K562 (cell line): ENCODE measurements at regions not wholly inside any gene's neighbourhood (a gene's known extent, or its start where the extent isn't known, plus 50 kb on each side); places are given as distances from the start of the nearest gene placed in this dataset.

Experiments
- C11orf30 ChIP-seq: fragments of 450-650 bp; IDR thresholded peaks from 2 replicates; pipeline ENCODE4 v1.6.1; 2016; ENCODE audit warnings: low read depth, mild to moderate bottlenecking
- CC2D1A ChIP-seq: fragments of 450-650 bp; IDR thresholded peaks from 2 replicates; pipeline ENCODE4 v1.6.1; 2017; ENCODE audit warnings: mild to moderate bottlenecking
- CEBPB ChIP-seq: fragments of 450-650 bp; IDR thresholded peaks from 2 replicates; pipeline ENCODE4 v1.6.1; 2016; ENCODE audit warnings: missing genetic modification characterization, missing compliant biosample characterization
- ELF2 ChIP-seq: fragments of 250-450 bp; sonication (Bioruptor Pico); IDR thresholded peaks from 2 replicates; pipeline ENCODE4 v1.5.0; 2021; ENCODE audit warnings: mild to moderate bottlenecking
- FOXK2 ChIP-seq, 2 experiments: fragments of 450-650 bp; IDR thresholded peaks in 1 of 2; conservative IDR thresholded peaks in 1 of 2; 2 replicates each; pipeline ENCODE4 v1.6.1; 2016; ENCODE audit warnings: low read depth in 2 of 2, mild to moderate bottlenecking in 1 of 2
- GATAD2A ChIP-seq: fragments of 450-650 bp; IDR thresholded peaks from 2 replicates; pipeline ENCODE4 v1.6.1; 2017
- KDM1A ChIP-seq, 2 experiments: fragments of 450-650 bp; IDR thresholded peaks; 2 replicates each; pipeline ENCODE4 v1.6.1; 2016; ENCODE audit warnings: mild to moderate bottlenecking in 2 of 2
- NEUROD1 ChIP-seq: fragments of 150-350 bp; IDR thresholded peaks from 2 replicates; pipeline ENCODE4 v1.6.1; 2014; ENCODE audit warnings: borderline replicate concordance, low read length, low read depth; ENCODE audit not compliant: partially characterized antibody
- NFRKB ChIP-seq: fragments of 450-650 bp; IDR thresholded peaks from 2 replicates; pipeline ENCODE4 v1.6.1; 2016; ENCODE audit warnings: low read depth
- NR2C1 ChIP-seq, 2 experiments: fragments of 450-650 bp; IDR thresholded peaks; 2 replicates each; pipeline ENCODE4 v1.6.1; 2017; ENCODE audit warnings: mild to moderate bottlenecking in 2 of 2, antibody characterized with exemption in 1 of 2, inconsistent platforms in 1 of 2, missing compliant biosample characterization in 1 of 2, missing genetic modification characterization in 1 of 2
- POU5F1 ChIP-seq: fragments of 150-350 bp; IDR thresholded peaks from 2 replicates; pipeline ENCODE4 v1.6.1; 2014; ENCODE audit warnings: borderline replicate concordance, low read length, low read depth, mild to moderate bottlenecking; ENCODE audit not compliant: partially characterized antibody
- PRPF4 ChIP-seq: fragments of 200-400 bp; formaldehyde crosslinking; IDR thresholded peaks from one replicate; pipeline ENCODE4 v1.6.1; 2017; ENCODE audit warnings: low read length, low read depth, mild to moderate bottlenecking; ENCODE audit not compliant: insufficient read depth, poor library complexity, severe bottlenecking
- RBM14 ChIP-seq: fragments of 200-400 bp; formaldehyde crosslinking; IDR thresholded peaks from 2 replicates; pipeline ENCODE4 v1.6.1; 2018; ENCODE audit warnings: low read depth, mild to moderate bottlenecking, low read length, moderate library complexity, borderline replicate concordance; ENCODE audit not compliant: insufficient read depth
- RNF2 ChIP-seq: sonication (generic); IDR thresholded peaks from 2 replicates; pipeline ENCODE4 v1.6.1; 2016
- SREBF1 ChIP-seq: fragments of 150-350 bp; IDR thresholded peaks from 2 replicates; pipeline ENCODE4 v1.6.1; 2014; ENCODE audit warnings: antibody characterized with exemption, low read depth, low read length, borderline replicate concordance
- SRSF3 ChIP-seq: fragments of 200-400 bp; formaldehyde crosslinking; IDR thresholded peaks from 2 replicates; pipeline ENCODE4 v1.6.1; 2016; ENCODE audit warnings: mild to moderate bottlenecking, low read length, moderate library complexity; ENCODE audit not compliant: insufficient read depth
- ZBTB8A ChIP-seq: fragments of 450-650 bp; IDR thresholded peaks from 2 replicates; pipeline ENCODE4 v1.6.1; 2018; ENCODE audit warnings: mild to moderate bottlenecking, moderate library complexity; ENCODE audit not compliant: partially characterized antibody
- ZEB2 ChIP-seq: fragments of 450-650 bp; IDR thresholded peaks from 2 replicates; pipeline ENCODE4 v1.6.1; 2016
- ZNF23 ChIP-seq: fragments of 250-450 bp; sonication (Bioruptor Pico); IDR thresholded peaks from 2 replicates; pipeline ENCODE4 v1.4.0; 2020; ENCODE audit warnings: mild to moderate bottlenecking
- TF ChIP-seq, protein P1 (sequence below): fragments of 250-450 bp; sonication (Bioruptor Pico); IDR thresholded peaks from 2 replicates; pipeline ENCODE4 v1.4.0; 2020; ENCODE audit warnings: mild to moderate bottlenecking, moderate library complexity
- TF ChIP-seq, protein P2 (sequence below): fragments of 450-650 bp; conservative IDR thresholded peaks from 2 replicates; pipeline ENCODE4 v1.6.1; 2016; ENCODE audit warnings: missing genetic modification characterization, low read depth, mild to moderate bottlenecking, control low read depth, missing compliant biosample characterization
- TF ChIP-seq, protein P3 (sequence below): fragments of 450-650 bp; IDR thresholded peaks from 2 replicates; pipeline ENCODE4 v1.7.0; 2016; ENCODE audit warnings: borderline replicate concordance

DNA sequence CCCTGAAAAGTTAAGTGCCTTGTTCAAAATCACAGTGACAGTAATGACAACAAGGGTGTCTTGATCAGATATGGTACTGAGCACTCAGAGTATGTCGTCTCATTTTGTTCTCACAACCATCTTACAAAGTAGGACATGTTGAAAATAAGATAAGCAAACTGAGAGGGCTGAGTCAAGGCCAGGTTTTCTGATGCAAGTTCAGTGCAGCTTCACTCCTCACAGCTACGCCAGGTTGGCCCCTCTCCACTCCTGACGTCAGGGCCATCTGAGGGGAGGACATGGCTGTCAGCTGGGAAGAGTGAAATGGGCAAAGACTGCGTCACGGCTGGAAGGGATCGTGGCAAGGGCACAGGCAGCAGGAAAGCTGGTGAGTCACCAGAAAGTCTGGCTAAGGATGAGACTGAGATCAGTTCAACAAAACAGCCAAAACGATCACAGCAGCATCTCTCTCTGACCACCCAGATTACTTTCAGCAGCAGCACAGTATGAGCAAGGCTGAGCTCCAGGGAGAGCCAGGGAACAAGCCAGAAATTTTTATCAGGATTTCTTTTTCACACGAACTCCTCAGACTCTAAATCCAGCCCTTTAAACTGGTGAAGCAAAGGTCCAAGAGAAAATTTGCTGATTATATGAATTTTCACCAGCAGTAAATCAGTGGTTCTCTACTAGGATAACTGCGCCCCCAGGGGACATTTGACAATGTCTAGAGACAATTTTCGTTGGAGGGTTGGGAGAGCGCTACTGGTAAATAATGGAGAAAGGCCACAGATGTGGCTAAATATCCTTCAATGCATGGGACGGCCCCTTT lies 297.9 kb upstream of the AMIGO2 start (continued):
- TF ChIP-seq, protein P1, sequence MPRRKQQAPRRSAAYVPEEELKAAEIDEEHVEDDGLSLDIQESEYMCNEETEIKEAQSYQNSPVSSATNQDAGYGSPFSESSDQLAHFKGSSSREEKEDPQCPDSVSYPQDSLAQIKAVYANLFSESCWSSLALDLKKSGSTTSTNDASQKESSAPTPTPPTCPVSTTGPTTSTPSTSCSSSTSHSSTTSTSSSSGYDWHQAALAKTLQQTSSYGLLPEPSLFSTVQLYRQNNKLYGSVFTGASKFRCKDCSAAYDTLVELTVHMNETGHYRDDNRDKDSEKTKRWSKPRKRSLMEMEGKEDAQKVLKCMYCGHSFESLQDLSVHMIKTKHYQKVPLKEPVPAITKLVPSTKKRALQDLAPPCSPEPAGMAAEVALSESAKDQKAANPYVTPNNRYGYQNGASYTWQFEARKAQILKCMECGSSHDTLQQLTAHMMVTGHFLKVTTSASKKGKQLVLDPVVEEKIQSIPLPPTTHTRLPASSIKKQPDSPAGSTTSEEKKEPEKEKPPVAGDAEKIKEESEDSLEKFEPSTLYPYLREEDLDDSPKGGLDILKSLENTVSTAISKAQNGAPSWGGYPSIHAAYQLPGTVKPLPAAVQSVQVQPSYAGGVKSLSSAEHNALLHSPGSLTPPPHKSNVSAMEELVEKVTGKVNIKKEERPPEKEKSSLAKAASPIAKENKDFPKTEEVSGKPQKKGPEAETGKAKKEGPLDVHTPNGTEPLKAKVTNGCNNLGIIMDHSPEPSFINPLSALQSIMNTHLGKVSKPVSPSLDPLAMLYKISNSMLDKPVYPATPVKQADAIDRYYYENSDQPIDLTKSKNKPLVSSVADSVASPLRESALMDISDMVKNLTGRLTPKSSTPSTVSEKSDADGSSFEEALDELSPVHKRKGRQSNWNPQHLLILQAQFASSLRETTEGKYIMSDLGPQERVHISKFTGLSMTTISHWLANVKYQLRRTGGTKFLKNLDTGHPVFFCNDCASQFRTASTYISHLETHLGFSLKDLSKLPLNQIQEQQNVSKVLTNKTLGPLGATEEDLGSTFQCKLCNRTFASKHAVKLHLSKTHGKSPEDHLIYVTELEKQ (CRISPR knock-in tag): no peak
- TF ChIP-seq FOXK2 (conservative IDR thresholded peaks at IDR 0.05 in 1 of 2, IDR thresholded peaks at IDR 0.05 in 1 of 2; ENCODE audit: low read depth in 2 of 2) (peak; percentile 95 to 97), POU5F1 (no peak), RBM14 (no peak), PRPF4 (no peak), CEBPB (tag) (peak; percentile 85), ELF2 (peak; percentile 33; the same call in 1 of the 2 replicates), SREBF1 (no peak), ZBTB8A (no peak), NFRKB (peak; percentile 87; the same call in 1 of the 2 replicates), KDM1A (IDR thresholded peaks at IDR 0.05) (peak; percentile 95 to 96), C11orf30 (peak; percentile 96), NR2C1 (IDR thresholded peaks at IDR 0.05) (no peak), NR2C1 (tag; IDR thresholded peaks at IDR 0.05) (peak; percentile 42; the same call in 1 of the 2 replicates), NEUROD1 (peak; percentile 62), SRSF3 (no peak), RNF2 (peak; percentile 77; the same call in 1 of the 2 replicates), ZNF23 (CRISPR knock-in tag) (no peak), GATAD2A (0 out of 2 replicates have a peak, but pooled peaks have one; percentile 38), ZEB2 (peak; percentile 79; the same call in 1 of the 2 replicates), CC2D1A (0 out of 2 replicates have a peak, but pooled peaks have one; percentile 10)
- TF ChIP-seq, protein P2, sequence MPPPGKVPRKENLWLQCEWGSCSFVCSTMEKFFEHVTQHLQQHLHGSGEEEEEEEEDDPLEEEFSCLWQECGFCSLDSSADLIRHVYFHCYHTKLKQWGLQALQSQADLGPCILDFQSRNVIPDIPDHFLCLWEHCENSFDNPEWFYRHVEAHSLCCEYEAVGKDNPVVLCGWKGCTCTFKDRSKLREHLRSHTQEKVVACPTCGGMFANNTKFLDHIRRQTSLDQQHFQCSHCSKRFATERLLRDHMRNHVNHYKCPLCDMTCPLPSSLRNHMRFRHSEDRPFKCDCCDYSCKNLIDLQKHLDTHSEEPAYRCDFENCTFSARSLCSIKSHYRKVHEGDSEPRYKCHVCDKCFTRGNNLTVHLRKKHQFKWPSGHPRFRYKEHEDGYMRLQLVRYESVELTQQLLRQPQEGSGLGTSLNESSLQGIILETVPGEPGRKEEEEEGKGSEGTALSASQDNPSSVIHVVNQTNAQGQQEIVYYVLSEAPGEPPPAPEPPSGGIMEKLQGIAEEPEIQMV (tag): 0 out of 2 replicates have a peak, but pooled peaks have one; percentile 4
- TF ChIP-seq, protein P3, sequence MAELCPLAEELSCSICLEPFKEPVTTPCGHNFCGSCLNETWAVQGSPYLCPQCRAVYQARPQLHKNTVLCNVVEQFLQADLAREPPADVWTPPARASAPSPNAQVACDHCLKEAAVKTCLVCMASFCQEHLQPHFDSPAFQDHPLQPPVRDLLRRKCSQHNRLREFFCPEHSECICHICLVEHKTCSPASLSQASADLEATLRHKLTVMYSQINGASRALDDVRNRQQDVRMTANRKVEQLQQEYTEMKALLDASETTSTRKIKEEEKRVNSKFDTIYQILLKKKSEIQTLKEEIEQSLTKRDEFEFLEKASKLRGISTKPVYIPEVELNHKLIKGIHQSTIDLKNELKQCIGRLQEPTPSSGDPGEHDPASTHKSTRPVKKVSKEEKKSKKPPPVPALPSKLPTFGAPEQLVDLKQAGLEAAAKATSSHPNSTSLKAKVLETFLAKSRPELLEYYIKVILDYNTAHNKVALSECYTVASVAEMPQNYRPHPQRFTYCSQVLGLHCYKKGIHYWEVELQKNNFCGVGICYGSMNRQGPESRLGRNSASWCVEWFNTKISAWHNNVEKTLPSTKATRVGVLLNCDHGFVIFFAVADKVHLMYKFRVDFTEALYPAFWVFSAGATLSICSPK: no peak
